ENCODE measurements at regions not wholly inside any gene's neighbourhood (a gene's known extent, or its start where the extent isn't known, plus 50 kb on each side); places are given as distances from the start of the nearest gene placed in this dataset.

DNA sequence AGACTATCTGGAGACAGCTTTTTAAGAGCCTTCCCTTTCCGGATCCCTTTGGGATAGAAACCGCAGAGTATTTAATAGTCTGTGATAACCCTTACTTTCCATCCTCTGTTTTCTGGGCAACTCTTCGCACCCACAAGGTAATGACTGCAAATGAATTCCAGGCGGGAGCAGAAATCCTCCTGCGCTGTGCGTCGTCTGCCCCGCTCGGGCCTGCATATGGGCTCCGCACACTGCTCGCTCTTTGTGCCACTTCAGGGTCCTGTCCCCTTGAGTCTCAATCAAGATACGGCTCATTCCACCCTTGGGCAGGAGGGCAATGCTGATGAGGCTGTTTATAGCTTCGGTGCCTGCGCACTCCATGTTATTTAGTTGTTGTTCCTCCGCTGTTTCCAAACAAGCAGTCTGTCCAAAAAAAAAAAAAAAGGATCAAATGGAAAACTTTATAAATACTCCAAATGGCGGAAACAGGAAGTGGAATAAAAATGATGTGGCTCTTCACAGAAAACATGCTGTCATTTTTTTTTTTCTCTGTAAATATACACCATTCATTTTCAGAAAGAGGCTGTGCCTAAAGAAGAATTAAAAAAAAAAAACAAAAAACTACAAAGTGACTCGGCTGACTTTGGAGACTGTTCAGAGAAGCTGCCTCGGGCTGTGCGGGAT is 169.6 kb upstream of the GMDS start:
- DNase-seq: no peak

DNA sequence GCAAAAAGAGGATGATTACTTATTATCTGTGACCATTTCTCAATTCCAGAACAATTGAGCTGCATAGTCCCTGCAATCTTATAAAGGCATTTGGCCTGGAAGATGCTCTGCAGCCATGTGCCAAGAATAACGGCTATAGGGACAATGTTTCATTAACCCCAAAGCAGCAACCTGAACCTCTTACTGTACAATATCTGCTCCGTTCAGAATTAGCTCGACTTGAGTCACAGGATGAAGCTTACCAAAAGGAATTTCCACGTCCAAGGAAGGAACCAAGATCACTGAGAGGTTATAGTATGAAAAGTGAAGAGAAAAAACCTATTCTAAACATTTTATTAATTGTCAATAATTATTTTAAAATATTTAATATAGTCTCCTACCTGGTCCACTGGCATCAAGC is 167.3 kb upstream of the GMDS start:
- DNase-seq: no peak

DNA sequence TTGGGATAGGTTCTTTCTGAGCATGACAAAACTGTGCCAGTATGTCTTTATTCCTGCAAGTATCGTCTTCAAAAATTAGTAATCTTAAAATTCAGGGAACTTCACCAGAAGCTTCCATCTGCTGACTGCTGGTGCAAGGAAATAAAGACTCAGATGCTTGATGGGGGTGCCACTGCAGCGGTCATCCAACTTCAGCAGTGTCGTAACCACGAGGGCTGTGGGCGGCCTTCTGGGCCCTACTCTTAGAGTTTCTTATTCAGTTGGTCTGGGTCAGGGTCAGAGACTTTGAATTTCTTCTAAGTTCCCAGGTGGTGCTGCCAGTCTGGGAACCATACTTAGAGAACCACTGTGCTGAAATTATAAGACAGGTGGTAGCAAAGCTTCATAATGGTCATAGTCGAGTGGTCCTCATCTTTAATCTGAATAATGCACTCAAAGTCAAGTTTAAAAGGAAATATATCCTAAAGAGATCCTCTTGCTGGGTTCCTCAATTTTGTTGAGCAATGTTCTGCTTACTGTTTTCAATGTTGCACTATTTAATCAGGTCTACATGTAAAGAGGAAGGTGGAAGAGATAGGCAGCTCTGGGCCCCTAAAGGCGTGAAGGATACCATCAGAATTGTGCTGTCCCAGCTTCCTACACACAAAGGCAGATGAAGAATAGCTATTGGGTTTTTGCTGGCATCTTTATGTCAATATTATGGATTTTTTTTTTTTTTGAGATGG is 165.4 kb upstream of the GMDS start:
- no peak for DNase-seq

DNA sequence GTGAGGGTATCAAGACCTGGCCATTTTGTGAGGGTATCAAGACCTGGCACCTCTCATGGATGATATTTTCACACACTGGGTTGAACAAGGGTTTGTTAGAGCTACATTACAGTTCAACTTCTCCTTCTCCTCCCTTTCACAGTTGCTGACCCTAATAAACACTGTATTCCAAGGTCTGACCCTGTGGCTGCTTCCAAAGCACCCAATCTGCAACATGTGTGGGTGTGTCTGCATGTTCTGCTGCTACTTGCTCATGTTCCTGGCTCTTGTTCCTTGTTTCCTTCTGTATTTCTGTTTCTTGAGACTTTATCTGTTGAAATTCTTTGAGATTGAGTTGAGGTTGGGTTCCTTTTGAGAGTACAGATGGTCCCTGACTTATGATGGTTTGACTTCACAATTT is 162.1 kb upstream of the GMDS start:
- no peak for DNase-seq

DNA sequence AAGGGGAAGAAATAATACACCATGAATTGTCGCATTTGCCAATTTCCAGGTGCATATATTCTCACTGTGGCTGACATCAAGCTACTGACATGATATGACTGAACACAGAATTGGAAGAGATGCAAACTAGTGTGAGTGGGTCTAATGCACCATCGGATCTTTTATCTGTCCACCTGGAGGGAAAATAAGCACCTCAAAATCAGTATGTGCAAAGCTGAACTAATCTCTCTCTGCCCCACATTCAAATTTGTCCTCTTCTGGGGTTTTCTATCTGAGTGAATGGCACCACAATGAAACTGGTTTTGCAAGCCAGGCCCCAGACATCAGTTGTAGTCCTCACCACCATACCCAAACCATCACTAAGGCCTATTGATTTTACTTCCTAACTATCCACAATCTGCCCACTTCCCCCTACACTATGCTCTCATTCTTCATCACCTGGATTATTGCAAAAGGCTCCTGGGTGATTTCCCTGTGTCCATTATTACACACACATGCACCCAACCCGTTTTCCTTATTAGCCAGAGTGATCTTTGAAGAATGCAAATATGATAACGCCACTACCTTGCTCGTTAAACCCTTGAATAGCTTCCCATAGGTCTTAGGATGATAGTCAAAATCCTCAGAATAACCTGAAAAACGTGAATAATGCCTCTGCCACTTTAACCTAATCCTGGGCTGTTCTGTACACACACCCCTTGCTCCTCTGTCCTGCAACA is 159.0 kb upstream of the GMDS start:
- no peak for DNase-seq

DNA sequence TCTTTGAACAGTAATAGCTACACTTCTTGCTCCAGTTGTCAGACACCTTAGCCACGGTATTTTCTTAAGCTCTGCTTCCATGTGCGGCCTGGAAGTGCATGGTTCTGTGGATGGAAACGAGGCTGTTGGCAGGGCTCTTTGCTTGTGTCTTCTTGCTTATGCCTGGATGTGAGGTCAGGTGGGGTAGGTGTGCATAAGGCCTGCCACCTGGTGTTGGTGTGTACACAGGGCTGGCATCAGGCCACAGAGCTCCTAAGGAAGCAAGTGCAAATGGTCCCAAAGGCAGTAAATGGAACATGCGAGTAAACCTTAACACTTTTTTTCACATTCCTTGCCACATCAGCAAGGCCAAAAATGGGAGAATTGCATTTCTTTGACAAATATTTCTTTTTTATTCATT is 158.1 kb upstream of the GMDS start:
- peak; percentile 86 for DNase-seq

DNA sequence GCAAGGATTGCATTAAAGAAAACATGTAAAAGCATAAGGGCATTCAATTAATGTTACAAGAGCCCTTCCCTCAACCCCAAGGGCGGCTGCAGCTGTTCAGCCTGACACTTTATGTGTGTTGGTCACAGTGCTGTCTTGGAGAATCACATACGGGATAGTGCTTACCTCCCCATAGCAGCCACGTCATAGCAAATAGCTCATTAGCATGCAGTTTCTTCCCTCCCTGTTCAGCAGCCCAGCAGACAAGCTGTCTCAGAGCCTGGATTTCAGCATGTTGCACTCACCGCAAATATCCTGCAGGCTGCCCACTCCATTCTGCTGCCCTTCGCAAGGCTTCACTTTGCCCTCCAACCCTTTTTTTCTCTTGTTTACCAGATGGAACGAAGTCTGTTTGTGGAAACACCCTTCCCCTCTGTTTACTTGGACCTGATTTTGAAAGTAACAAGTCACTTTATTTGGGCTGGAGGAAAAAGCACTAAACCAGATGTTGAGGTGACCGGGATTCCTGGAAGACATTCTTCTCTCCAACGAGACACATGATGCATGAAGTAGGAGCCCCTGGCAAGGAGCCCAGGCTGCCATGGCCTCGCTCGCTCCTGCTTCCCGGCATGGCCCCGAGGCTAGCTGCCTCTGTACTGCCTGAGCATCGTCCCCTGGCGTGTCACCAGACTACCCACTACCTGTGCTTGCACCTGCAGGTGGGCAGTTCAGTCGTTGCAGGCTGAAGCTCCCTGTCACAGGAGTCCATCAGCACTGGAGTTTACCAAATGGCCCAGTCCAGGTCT is 151.6 kb upstream of the GMDS start:
- DNase-seq: peak; percentile 40

DNA sequence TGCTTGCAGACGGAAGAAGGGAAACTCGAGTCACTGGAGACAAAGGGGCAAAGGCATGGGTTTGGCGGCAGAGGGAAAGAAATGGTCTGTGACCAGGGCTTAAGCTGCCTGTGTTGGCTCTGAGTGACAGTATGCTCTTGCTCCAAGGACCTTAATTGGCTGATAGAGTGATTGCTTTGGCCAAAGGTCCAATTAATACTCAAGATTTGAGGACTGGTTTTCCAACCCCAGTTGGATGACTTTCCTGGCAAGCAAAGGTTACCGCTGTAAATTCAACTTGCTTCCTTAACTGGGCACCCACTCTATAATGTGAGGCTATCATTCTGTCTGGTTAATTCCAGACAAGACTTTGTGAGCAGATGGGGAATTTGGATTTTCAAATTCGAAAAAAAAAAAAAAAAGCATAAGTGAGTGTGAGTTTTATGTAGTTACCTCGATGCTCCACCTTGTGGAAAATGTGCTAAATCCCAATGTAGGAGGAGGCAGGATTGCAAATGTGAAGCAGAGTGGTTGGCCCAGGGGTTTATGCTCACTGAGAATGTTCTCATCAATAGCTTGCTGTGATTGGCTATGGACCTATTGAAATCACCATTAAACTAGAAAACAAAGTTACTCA is 150.7 kb upstream of the GMDS start:
- no peak for DNase-seq

DNA sequence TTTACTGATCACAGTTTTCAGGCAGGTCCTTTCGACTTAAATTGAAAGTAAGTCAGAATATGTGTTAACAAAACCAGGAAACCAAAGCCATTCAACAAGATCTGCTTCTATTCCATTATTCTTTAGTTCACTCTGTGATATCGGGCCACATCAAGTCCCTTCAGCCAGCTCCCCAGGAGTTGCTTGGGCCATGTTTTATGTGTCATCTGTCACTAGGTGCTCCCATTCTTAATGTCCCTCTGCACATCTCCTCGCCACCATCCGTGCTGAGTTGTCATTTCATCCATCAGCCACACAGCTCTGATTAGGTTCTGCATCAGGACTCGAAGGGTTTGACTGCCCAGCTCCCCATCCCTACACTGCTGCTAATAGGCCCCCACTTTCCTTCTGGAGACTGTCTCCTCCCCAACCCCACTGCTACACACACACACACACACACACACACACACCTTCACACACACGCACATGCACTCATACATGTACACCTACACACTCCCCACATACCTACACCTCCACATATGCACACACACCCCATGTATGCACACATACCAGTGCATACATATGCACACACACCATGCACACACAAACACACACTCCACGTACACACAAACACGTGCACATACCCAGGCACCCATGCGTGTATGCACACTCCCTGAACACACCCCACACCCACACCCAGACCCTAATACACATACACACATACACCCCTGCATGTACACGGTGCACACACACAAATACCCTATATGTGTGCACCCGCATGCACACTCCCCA is 143.3 kb upstream of the GMDS start:
- DNase-seq: no peak

DNA sequence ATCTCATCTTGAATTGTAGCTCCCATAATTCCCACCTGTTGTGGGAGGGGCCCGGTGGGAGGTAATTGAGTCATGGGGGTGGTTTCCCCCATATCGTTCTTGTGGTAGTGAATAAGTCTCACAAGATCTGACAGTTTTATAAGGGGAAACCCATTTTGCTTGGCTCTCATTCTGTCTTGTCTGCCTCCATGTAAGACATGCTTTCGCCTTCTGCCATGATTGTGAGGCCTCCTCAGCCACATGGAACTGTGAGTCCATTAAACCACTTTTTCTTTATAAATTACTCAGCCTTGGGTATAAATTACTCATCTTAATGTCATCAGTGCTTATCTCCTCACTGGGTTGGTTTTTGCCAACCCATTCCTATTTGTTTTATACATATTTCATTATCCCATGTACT is 142.0 kb upstream of the GMDS start:
- no peak for DNase-seq

DNA sequence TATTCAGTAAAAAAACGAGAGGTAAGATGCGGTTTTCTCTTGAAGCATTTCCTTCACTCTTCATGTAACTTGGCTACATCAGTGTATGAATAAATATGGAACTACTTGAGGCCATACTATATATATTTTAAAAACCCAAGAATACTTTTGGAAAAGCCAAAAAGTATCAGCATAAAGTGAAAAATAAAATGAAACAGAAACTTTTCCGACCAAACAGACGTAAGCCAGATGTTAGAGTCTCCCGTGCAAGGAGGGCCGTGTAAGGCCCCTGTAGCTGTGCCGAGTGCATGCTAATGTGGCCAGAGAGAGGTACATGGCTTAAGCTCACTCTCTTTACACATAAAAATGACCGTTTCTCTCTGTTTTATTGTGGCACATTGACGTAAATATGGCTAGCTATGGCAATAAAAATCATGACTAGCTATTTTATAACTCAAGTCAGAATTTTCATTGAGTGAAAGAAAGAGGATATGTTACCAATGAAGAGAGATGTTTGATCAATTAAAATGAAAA is 140.1 kb upstream of the GMDS start:
- DNase-seq: no peak

DNA sequence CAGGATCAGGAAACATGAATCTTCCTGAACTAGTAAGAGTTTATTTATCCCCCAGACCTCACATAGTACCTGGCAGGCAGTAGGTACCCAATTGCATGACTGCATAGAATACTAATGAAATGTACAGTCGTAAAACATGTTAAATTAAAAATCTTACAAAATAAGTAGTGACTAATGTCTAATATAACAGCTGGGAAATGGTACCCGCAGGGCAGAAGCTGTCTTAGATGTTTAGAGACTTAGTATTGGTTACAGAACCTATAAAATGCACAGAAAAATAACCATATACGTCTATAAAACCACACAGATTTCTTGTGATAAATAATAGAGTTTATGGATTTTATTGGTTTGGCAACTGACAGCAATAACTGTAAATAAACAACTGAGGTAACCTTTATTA is 139.1 kb upstream of the GMDS start:
- DNase-seq: no peak

DNA sequence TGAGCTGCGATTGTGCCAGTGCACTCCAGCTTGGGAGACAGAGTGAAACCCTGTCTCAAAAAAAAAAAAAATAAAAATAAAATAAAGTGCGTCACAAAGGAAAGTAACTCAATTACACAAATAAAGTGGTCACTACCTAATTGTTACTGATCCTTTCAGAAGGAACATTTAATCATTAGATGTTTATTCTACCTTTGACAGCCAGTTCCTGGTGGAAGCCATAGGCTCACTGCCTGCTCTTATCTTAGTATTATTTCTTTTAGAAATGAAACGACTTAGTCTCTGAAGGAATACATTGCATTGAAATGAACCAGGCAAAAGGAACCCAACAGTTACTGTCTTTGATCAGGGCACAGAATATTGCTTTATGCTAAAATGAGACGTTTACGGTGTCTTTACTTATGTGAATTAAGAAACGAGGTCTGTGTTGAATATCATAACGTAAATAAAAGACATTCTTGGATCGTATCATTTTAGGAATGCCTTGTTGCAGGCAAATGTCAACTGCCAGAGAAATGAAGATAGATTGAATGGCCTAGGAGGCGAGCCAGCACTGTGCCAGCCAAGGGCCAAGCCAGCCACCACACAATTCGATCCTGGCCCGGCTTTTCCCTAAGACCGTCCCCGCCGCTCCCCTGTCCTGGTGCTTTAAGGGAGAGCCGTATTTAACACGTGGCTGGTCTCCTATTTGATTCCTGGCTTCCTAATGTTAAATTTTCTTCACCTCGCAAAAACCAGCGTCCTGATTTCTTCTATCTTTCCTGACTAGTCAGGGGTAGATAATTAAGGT is 136.7 kb upstream of the GMDS start:
- DNase-seq: no peak

DNA sequence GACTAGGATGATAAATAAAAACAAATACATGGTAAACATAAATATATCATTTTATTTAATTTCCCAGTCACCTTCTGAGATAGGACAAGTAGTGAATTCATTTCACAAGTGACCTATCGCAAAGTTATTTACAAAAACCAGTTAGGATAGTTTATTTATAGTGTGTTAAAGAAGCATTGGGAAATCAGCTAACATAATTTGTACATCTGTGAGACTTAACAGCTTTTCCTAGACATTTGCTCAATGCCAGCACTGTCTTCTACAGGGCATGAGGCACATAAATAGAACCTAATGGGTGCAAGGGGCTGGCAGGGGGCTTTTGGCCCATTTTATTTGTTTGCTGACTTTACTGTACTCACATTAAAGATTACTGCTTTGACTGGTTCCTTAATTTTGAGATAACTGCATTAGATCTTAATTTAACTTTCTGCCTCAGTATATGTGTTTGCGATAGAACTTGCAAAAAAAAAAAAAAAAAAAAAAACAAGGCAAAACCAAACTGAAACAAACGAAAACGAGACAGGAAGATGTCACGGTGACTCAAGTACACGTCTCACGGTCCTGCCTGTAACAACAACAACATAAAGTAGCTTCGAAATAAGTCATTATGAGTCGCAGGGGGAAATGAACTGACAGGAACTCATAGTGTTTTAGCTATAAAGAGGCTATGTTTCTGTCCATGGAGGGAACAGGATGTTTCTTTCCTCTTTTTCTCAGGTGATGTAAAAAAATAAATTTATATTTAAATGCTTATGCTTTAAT is 133.7 kb upstream of the GMDS start:
- no peak for DNase-seq

DNA sequence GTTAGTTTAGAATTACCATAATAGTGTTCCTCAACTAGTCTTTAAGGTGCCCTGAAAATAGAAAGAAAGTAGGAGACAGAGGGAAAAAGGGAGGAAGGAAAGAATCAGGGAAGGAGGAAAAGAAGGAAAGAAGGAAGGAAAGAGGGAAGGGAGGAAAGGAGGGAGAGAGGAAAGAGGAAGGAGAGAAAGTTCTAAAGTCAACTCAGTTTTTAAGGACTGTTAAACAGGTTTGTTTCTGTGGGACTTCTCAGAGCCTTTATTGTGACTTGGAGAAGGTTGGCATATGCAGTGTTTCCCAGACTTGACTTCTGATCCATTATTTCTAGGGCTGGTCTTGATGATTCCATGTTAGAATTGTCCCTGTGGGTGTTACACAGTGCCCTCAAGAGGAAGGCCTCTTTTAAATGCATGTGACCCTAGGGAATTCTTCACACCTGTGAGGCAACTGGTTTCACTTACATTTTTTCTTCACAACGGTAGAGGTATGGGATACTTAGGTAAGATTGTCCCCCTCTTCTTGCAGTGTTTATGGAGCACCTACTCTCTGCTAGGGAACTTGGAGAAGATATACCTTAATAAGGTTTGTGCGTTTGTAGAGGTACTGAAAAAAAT is 132.7 kb upstream of the GMDS start:
- no peak for DNase-seq

DNA sequence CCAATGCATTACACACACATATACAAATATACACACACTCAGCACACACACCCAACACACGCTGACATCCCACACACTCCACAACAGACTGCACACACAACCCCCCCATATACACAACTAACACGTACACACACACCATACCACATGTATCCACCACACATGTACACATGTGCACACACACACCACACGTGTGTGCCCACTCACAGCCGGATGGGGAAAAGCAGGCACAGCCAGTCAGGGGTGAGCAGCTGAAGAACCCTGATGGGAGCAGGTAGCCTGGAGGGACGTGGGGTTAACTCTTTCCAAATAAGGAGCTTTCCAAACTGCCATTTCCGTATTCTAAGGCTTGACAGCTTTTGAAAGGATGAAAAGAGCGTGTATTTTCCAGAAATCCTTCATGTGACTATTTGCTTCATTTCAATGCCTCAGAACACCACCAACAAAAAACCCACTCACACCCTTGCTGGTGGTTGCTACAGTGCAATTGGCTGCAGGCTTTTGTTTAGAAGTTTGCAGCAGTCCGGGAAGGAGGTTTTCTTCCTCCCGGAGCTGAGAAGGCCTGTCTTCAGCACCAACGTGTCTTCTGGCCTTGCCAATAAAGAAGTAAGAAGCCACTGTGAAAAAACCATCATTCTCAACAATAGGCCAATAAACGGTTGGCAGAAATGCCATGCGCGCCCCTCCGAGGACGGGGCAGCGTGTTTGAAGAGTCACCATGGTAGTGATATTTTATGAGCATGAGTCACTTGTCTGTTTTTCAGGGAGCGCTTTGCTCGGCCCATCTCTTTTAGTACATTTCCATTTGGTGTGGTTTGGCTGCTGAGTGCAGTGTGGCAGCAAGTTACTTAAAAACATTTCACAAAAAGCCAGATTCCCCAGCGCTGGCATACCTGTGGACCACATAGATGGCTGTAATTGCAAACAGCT is 131.3 kb upstream of the GMDS start:
- no peak for DNase-seq

DNA sequence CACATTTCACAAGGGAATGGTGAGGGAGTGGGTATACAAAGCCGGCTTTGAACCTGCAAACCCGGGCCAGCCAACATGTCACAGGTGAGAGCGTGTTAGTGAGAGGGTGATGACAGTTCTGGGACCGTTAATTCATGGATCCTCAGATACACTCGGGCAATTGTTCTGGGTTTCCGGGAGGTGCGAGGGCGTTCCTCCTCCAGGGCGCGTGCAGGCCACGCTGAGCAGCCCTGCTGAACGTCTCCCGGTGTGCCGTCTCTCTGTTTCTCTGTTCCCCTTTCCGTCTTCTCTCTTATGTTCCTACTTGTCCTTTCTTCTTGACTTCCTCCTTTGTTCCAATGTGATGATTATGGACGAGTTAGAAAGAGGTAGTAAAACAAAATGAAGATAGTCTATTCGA is 130.0 kb upstream of the GMDS start:
- no peak for DNase-seq

DNA sequence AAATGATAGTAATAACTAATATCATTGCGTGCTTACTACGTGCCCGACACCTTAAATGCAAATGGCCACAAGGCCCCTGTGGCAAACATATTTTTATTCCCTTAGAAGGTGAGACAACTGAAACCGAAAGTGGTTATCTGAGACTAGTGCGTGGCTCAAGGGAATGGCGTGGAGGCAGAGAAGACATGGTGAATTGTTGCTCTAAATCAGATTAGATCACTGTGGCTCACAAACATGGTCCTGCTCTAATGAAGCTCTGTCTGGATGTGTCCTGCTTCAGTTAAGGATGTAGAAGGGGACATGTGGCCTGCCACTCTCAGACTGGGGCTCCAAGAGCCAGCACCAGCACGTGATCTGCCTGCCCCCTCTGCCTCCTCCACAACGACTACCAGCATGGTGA is 124.2 kb upstream of the GMDS start:
- no peak for DNase-seq

DNA sequence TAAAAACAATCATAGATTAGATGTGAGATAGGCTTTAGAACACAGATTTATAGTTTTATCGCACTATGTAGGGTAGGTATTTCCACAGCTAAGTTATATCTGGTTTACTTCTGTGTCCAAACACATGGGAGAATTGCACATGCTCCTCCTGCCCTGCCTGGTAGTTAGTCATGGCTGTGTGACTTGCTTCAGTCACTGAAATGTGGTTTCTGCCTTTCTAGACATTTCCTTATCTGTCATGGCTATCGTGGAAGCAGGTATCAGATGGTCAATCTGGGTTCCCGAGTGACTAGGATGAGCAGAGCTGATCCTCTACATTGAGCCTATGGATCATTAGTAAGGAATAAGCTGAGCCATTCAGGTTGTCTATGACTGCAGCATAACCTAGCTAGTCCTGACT is 117.8 kb upstream of the GMDS start:
- DNase-seq: no peak
